HL-60 (cell line): ENCODE measurements at regions not wholly inside any gene's neighbourhood (a gene's known extent, or its start where the extent isn't known, plus 50 kb on each side); places are given as distances from the start of the nearest gene placed in this dataset.

Source experiments
- CTCF ChIP-seq: IDR thresholded peaks from one replicate; pipeline ENCODE4 v1.5.1; 2011; ENCODE audit warnings: low read length, control low read depth, inconsistent platforms; ENCODE audit not compliant: insufficient read depth
- GABPA ChIP-seq: IDR thresholded peaks from 2 replicates; pipeline ENCODE4 v1.6.1; 2012; ENCODE audit warnings: low read depth
- POLR2AphosphoS5 ChIP-seq: IDR thresholded peaks from 2 replicates; pipeline ENCODE4 v1.6.1; 2012; ENCODE audit warnings: low read depth
- REST ChIP-seq: IDR thresholded peaks from 2 replicates; pipeline ENCODE4 v1.6.1; 2012; ENCODE audit warnings: low read depth; ENCODE audit not compliant: insufficient replicate concordance
- SPI1 ChIP-seq: IDR thresholded peaks from 2 replicates; pipeline ENCODE4 v1.6.1; 2012; ENCODE audit warnings: low read depth, mild to moderate bottlenecking, borderline replicate concordance

- TF ChIP-seq CTCF (no peak), POLR2AphosphoS5 (no peak), GABPA (no peak), REST (no peak), SPI1 (no peak)
Observed at GRCh38 chr21:28111151-28111619, 881.5 kb downstream of the LTN1 start.
